Activated CD8-positive, alpha-beta T cell treated with anti-CD3 and anti-CD28 coated beads, Interleukin-2, amount 10 ng/mL, durations not matched to agents 7 days and 5 days (primary cell): ENCODE measurements at regions not wholly inside any gene's neighbourhood (a gene's known extent, or its start where the extent isn't known, plus 50 kb on each side); places are given as distances from the start of the nearest gene placed in this dataset.

Experiments
- ATAC-seq: fragments of 150-1000 bp; cut with Tn5 transposase; one replicate; pipeline ENCODE4 v1.10.0; 2021; ENCODE audit warnings: moderate library complexity
- CTCF ChIA-PET: fragments of 350-600 bp; sonication (Branson Sonifier 250); formaldehyde crosslinking; loops from one replicate; lab custom pipeline; 2021; ENCODE audit warnings: antibody characterized with exemption; lab: Charles Lee
- POLR2A ChIA-PET: fragments of 350-600 bp; sonication (Branson Sonifier 250); formaldehyde crosslinking; loops from one replicate; lab custom pipeline; 2021; ENCODE audit warnings: antibody characterized with exemption; lab: Charles Lee
- DNase-seq: peaks from one replicate; pipeline ENCODE4 v3.0.0-alpha.2; 2020
- H3K27ac Mint-ChIP-seq: one replicate; pipeline ENCODE4 v1.8.0; 2021; ENCODE audit warnings: mild to moderate bottlenecking, mixed read lengths
- H3K27me3 Mint-ChIP-seq: one replicate; pipeline ENCODE4 v1.8.0; 2021; ENCODE audit warnings: low read depth, mixed read lengths
- H3K36me3 Mint-ChIP-seq: one replicate; pipeline ENCODE4 v1.8.0; 2021; ENCODE audit warnings: low read depth, mixed read lengths
- H3K4me1 Mint-ChIP-seq: one replicate; pipeline ENCODE4 v1.8.0; 2021; ENCODE audit warnings: low read depth, mixed read lengths
- H3K4me3 Mint-ChIP-seq: one replicate; pipeline ENCODE4 v1.8.0; 2021; ENCODE audit warnings: mild to moderate bottlenecking, mixed read lengths
- H3K9me3 Mint-ChIP-seq: one replicate; pipeline ENCODE4 v1.8.0; 2022; ENCODE audit warnings: mixed read lengths; ENCODE audit not compliant: insufficient read depth

- Mint-ChIP-seq H3K36me3 (no peaks in the 10 kb centered on the region), H3K27ac (no peak overlapping the region), H3K27me3 (peaks cover 19% of the 10 kb centered on the region), H3K4me3 (no peak overlapping the region), H3K4me1 (no peaks in the 10 kb centered on the region), H3K9me3 (no peaks in the 10 kb centered on the region)
- ATAC-seq (no peak), DNase-seq (no peak)
- CTCF ChIA-PET, result no interaction called here
- POLR2A ChIA-PET, result no interaction called here
Observed at GRCh38 chr16:48487287-48487686, 102.1 kb upstream of the SIAH1 start.

DNA sequence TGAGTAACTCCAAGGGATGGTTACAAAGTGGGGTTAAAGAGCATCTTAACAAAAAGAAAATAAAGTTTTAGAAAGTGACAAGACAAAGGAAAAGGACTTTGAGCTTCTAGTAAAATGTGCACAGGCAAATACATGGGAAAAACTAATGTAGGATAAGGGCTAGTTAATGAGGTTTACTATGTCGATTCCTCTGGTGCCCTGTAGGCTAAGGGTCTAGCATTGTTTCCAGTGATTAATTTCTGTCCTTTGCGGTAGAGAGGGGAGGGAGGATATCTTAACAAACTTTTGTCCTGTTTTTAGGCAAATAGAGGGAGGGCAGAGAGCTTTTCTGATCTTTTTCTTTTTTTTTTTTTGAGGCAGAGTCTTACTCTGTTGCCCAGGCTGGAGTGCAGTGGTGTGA is 96.6 kb upstream of the SIAH1 start:
- Mint-ChIP-seq H3K36me3 (no peaks in the 10 kb centered on the region), H3K27me3 (peaks cover 8% of the 10 kb centered on the region), H3K27ac (no peak overlapping the region), H3K4me3 (no peak overlapping the region), H3K9me3 (peaks cover 4% of the 10 kb centered on the region), H3K4me1 (no peaks in the 10 kb centered on the region)
- POLR2A ChIA-PET, result no interaction called here
- ATAC-seq (no peak), DNase-seq (no peak)
- CTCF ChIA-PET, result no interaction called here

DNA sequence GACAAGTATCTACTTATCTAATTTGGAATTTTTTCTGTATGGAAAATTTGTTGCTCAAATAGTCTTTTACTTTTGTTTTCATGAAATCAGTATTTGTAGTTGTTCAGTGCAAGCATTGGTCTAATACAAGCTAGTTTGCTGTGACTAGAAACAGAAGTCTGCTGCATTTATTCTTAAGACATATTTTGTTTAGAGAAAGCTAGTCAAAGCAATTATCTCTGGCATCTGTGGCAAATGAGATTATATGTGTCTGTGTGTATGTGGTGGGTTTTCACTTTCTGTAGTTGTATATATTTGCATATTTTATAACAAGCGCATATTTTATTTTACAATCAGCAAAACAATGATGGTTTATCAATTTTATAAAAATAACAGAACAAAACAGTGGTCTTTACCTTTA is 96.0 kb upstream of the SIAH1 start:
- H3K4me1 Mint-ChIP-seq, result no peaks in the 10 kb centered on the region
- H3K9me3 Mint-ChIP-seq, result peaks cover 4% of the 10 kb centered on the region
- no peaks in the 10 kb centered on the region for H3K36me3 Mint-ChIP-seq
- ATAC-seq (no peak), DNase-seq (no peak)
- POLR2A ChIA-PET, result no interaction called here
- no peak overlapping the region for H3K27ac Mint-ChIP-seq
- H3K27me3 Mint-ChIP-seq, result peaks cover 7% of the 10 kb centered on the region
- CTCF ChIA-PET, result no interaction called here
- H3K4me3 Mint-ChIP-seq, result no peak overlapping the region

- Mint-ChIP-seq H3K4me1 (no peaks in the 10 kb centered on the region), H3K9me3 (peaks cover 11% of the 10 kb centered on the region), H3K4me3 (no peak overlapping the region), H3K27me3 (peaks cover 10% of the 10 kb centered on the region), H3K27ac (no peak overlapping the region), H3K36me3 (no peaks in the 10 kb centered on the region)
- POLR2A ChIA-PET, result no interaction called here
- DNase-seq (no peak), ATAC-seq (no peak)
- CTCF ChIA-PET, result interaction anchor here (1.6 kb wide), 1 partner anchor 143 kb away, joined by 6 read pairs; no protein-coding TSS in a partner anchor
Observed at GRCh38 chr16:48479955-48480354, 94.7 kb upstream of the SIAH1 start.

GRCh38 chr16:48479329-48479728 is 94.1 kb upstream of the SIAH1 start:
- ChIA-PET POLR2A (no interaction called here), CTCF (interaction anchor here (1.6 kb wide), 1 partner anchor 144 kb away, joined by 6 read pairs; no protein-coding TSS in a partner anchor)

DNA sequence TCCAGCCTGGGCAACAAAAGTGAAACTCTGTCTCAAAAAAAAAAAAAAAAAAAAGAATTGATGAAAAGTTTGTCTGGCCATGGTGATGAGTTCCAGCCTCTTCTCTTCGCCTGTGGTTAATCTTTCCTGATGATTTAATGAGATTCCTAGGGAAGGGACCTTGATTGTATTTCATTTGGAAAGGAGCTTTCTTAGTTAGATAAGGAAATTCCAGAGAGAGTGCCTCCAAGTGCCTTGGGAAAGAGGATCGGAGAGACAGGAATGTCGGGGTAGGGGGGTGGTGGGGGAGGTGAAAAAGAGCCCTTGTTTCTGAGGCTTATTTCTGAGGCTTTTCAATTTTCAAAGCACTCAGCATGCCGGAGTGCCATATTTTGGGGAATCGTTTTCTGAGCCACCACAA is 93.2 kb upstream of the SIAH1 start:
- Mint-ChIP-seq H3K9me3 (peaks cover 11% of the 10 kb centered on the region), H3K36me3 (no peaks in the 10 kb centered on the region), H3K27me3 (peaks cover 12% of the 10 kb centered on the region), H3K4me3 (no peak overlapping the region), H3K27ac (no peak overlapping the region), H3K4me1 (no peaks in the 10 kb centered on the region)
- DNase-seq (no peak), ATAC-seq (no peak)
- ChIA-PET CTCF (no interaction called here), POLR2A (no interaction called here)

More at GRCh38 chr16:48479329-48479728, 94.1 kb upstream of the SIAH1 start:
- Mint-ChIP-seq H3K4me1 (no peaks in the 10 kb centered on the region), H3K4me3 (no peak overlapping the region), H3K36me3 (no peaks in the 10 kb centered on the region), H3K9me3 (peaks cover 11% of the 10 kb centered on the region), H3K27me3 (peaks cover 12% of the 10 kb centered on the region), H3K27ac (no peak overlapping the region)
- ATAC-seq (no peak), DNase-seq (no peak)

- peaks cover 7% of the 10 kb centered on the region for H3K9me3 Mint-ChIP-seq
- H3K27ac Mint-ChIP-seq, result no peak overlapping the region
- ChIA-PET POLR2A (no interaction called here), CTCF (interaction anchor here (1.4 to 1.5 kb wide), 2 partner anchors 152 to 158 kb away, joined by 5 to 8 read pairs; no protein-coding TSS in a partner anchor)
- H3K4me1 Mint-ChIP-seq, result peaks cover 3% of the 10 kb centered on the region
- ATAC-seq (no peak), DNase-seq (no peak)
- H3K36me3 Mint-ChIP-seq, result no peaks in the 10 kb centered on the region
- H3K4me3 Mint-ChIP-seq, result no peak overlapping the region
- peaks cover 6% of the 10 kb centered on the region for H3K27me3 Mint-ChIP-seq
Observed at GRCh38 chr16:48471435-48471834, 86.2 kb upstream of the SIAH1 start.

DNA sequence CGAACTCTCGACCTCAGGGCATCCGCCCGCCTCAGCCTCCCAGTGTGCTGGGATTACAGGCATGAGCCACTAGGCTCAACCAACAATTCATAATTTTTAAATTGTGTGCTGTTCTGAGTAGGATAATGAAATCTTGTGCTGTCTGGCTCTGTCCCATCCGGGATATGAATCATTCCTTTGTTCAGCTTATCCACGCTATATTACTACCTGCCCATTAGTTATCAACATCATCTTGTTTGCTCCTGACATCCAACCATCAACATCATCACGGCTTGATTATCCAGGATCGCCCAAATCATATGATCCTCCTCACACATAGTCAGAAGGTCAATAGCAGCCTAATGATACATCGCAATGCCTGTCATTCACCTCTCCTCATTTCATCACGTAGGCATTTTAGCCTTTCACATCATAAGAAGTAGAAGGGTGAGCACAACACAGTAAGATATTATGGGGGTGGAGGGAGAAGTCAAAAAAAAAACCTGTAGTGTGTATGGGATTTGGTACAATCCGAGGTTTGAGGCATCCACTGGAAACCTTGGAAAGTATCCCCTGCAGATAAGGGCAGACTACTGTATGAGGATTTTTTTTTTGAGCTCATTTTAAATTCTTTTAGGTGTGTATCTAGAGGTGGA is 77.0 kb upstream of the SIAH1 start:
- Mint-ChIP-seq H3K4me3 (no peak overlapping the region), H3K27me3 (peaks cover 17% of the 10 kb centered on the region), H3K4me1 (peaks cover 12% of the 10 kb centered on the region), H3K9me3 (no peaks in the 10 kb centered on the region), H3K27ac (no peak overlapping the region), H3K36me3 (no peaks in the 10 kb centered on the region)
- ChIA-PET POLR2A (no interaction called here), CTCF (no interaction called here)
- DNase-seq (no peak), ATAC-seq (no peak)

- H3K4me3 Mint-ChIP-seq, result no peak overlapping the region
- peaks cover 12% of the 10 kb centered on the region for H3K4me1 Mint-ChIP-seq
- CTCF ChIA-PET, result no interaction called here
- POLR2A ChIA-PET, result no interaction called here
- DNase-seq (no peak), ATAC-seq (no peak)
- no peaks in the 10 kb centered on the region for H3K36me3 Mint-ChIP-seq
- H3K9me3 Mint-ChIP-seq, result no peaks in the 10 kb centered on the region
- no peak overlapping the region for H3K27ac Mint-ChIP-seq
- H3K27me3 Mint-ChIP-seq, result peaks cover 17% of the 10 kb centered on the region
Observed at GRCh38 chr16:48459167-48459566, 74.0 kb upstream of the SIAH1 start.

- Mint-ChIP-seq H3K4me1 (peaks cover 10% of the 10 kb centered on the region), H3K4me3 (no peak overlapping the region), H3K9me3 (no peaks in the 10 kb centered on the region), H3K27ac (no peak overlapping the region), H3K27me3 (no peaks in the 10 kb centered on the region), H3K36me3 (no peaks in the 10 kb centered on the region)
- ChIA-PET CTCF (interaction anchor here (1.0 kb wide), 1 partner anchor 169 kb away, joined by 4 read pairs; no protein-coding TSS in a partner anchor), POLR2A (no interaction called here)
- ATAC-seq, result no peak
- DNase-seq, result no peak
Observed at GRCh38 chr16:48454051-48454450, 68.8 kb upstream of the SIAH1 start.

DNA sequence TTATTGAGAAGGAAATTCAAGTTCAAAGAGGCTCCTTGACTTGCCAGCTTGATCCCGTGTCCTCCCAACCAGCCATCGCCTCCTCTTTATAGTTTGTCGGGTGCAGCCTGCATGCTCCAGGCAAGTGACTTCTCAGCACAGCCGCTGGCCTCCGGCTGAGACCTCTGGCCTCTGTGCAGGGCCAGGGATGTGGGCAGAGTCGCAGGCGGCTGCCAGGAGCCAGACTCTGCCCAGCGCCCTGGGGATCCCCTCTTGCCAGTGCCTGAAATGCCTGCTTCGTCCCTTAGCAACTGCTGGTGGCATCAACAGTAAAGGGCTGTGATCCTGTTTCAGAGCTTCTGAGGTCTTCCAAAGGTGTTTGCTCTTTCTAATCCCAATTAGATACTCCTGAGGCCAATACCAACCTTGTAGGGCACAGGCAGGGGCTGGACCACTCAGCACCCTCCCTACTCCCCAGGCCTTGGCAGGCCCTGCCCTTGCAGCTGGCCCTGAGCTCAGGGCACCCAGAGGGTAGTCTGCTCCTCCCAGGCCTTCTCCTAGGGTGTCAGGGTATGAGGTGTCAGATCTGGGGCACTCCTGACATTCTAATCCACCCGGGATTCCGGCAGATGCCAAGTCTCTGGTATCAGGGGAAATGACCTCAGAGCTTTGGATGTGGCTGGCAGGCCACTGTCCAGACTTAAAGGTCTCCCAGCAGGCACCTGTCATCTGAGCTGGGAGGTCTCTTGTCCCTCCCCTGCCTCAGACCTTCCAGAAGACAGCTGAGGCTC is 68.0 kb upstream of the SIAH1 start:
- H3K9me3 Mint-ChIP-seq, result no peaks in the 10 kb centered on the region
- no peak overlapping the region for H3K4me3 Mint-ChIP-seq
- no peak for ATAC-seq
- ChIA-PET CTCF (no interaction called here), POLR2A (no interaction called here)
- H3K4me1 Mint-ChIP-seq, result peaks cover 3% of the 10 kb centered on the region
- H3K36me3 Mint-ChIP-seq, result no peaks in the 10 kb centered on the region
- no peaks in the 10 kb centered on the region for H3K27me3 Mint-ChIP-seq
- H3K27ac Mint-ChIP-seq, result no peak overlapping the region
- no peak for DNase-seq

DNA sequence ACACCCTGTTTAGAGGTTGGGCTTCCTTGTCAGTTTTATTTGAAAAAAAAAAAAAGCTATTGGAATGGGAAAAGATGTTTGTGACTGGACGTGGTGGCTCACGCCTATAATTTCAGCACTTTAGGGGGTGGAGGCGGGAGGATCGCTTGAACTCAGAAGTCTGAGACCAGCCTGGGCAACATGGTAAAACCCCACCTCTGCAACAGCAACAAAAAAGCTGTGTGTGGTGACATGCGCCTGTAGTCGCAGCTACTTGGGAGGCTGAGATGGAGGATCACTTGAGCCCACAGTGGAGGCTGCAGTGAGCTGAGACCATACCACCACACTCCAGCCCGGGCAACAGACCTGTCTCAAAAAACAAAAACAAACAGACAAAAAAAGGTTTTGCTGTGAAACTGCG is 66.1 kb upstream of the SIAH1 start:
- ATAC-seq (no peak), DNase-seq (no peak)
- ChIA-PET POLR2A (no interaction called here), CTCF (no interaction called here)
- no peaks in the 10 kb centered on the region for H3K4me1 Mint-ChIP-seq
- H3K27ac Mint-ChIP-seq, result no peak overlapping the region
- H3K4me3 Mint-ChIP-seq, result no peak overlapping the region
- no peaks in the 10 kb centered on the region for H3K9me3 Mint-ChIP-seq
- no peaks in the 10 kb centered on the region for H3K36me3 Mint-ChIP-seq
- H3K27me3 Mint-ChIP-seq, result no peaks in the 10 kb centered on the region
